ENCODE measurements at regions not wholly inside any gene's neighbourhood (a gene's known extent, or its start where the extent isn't known, plus 50 kb on each side); places are given as distances from the start of the nearest gene placed in this dataset.
"Not testable (repeated sequence)": the region's sequence is repeated elsewhere in the genome, so short reads cannot be mapped to it uniquely, and the experiment has no call there.

DNA sequence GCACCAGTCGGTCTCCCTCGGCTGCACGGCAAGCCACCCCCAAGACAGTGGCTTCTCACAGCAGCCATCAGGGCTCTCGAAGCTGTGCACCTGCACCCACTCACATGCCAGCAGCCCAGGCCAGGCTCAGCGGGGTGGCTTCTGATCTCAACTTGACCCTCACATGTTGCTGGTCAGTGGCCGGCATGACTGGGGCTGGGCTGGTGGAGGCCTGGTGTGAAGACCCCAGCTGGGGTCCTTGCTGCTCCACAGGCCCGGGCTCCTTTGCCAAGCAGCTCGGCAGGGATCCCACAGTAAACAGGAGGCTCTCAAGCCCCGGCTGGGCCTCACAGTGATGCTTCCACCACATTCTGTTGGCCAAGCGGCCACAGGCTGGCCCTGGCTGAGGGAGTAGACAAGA, 128.2 kb downstream of the BRD1 start:
- no peak for TF ChIP-seq EZH2 (IDR thresholded peaks at IDR 0.05; ENCODE audit: borderline replicate concordance, insufficient read depth, low read depth, low read length, poor library complexity, severe bottlenecking)
- TF ChIP-seq, protein P1, sequence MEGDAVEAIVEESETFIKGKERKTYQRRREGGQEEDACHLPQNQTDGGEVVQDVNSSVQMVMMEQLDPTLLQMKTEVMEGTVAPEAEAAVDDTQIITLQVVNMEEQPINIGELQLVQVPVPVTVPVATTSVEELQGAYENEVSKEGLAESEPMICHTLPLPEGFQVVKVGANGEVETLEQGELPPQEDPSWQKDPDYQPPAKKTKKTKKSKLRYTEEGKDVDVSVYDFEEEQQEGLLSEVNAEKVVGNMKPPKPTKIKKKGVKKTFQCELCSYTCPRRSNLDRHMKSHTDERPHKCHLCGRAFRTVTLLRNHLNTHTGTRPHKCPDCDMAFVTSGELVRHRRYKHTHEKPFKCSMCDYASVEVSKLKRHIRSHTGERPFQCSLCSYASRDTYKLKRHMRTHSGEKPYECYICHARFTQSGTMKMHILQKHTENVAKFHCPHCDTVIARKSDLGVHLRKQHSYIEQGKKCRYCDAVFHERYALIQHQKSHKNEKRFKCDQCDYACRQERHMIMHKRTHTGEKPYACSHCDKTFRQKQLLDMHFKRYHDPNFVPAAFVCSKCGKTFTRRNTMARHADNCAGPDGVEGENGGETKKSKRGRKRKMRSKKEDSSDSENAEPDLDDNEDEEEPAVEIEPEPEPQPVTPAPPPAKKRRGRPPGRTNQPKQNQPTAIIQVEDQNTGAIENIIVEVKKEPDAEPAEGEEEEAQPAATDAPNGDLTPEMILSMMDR (IDR thresholded peaks at IDR 0.05): no peak
- no peak overlapping the region for H3K4me3 ChIP-seq (ENCODE audit: control extremely low read depth in 1 of 5, extremely low read depth in 1 of 5, insufficient read depth in 1 of 5, low read depth in 2 of 5, low read length in 4 of 5)
- H3K4me1 Mint-ChIP-seq: no peaks in the 10 kb centered on the region
- DNase-seq (no peak), ATAC-seq (ENCODE audit: low read depth) (no peak)
- no peak overlapping the region for H3K9ac ChIP-seq (ENCODE audit: low read length)
- H2AFZ ChIP-seq (ENCODE audit: insufficient read depth, low read depth, low read length, poor library complexity, severe bottlenecking): no peak overlapping the region
- 82% methylated on average over 10 of the region's 10 CpGs for WGBS (ENCODE audit: insufficient coverage)
- H3K27ac ChIP-seq (ENCODE audit: low read length in 2 of 2): no peak overlapping the region
- no peaks in the 10 kb centered on the region for H3K4me1 ChIP-seq (ENCODE audit: control insufficient read depth in 2 of 2, insufficient read depth in 2 of 2, low read length in 2 of 2)
- H3K27ac Mint-ChIP-seq: no peak overlapping the region
- H3K4me2 ChIP-seq (replicated peaks; ENCODE audit: low read depth, low read length, poor library complexity, severe bottlenecking): no peak overlapping the region
- H3K27me3 Mint-ChIP-seq: peaks cover 31% of the 10 kb centered on the region
- no peaks in the 10 kb centered on the region for H3K36me3 ChIP-seq (replicated peaks in 1 of 2; ENCODE audit: control extremely low read depth in 1 of 2, control insufficient read depth in 1 of 2, extremely low read depth in 1 of 2, insufficient read depth in 2 of 2, low read length in 1 of 2)
- intact Hi-C loops (cut with micrococcal nuclease): no loop called here
- no peaks in the 10 kb centered on the region for H4K20me1 ChIP-seq (ENCODE audit: control insufficient read depth, insufficient read depth, low read length, poor library complexity, severe bottlenecking)
- POLR2A ChIA-PET: no interaction called here
- H3K79me2 ChIP-seq (ENCODE audit: control insufficient read depth, insufficient read depth, low read length): no peaks in the 10 kb centered on the region
- peaks cover 16% of the 10 kb centered on the region for H3K9me3 Mint-ChIP-seq (ENCODE audit: insufficient read depth)
- no peak overlapping the region for H3K4me3 Mint-ChIP-seq
- peaks cover 0 to 24% (median 4%) of the 10 kb centered on the region in 4 experiments for H3K27me3 ChIP-seq (replicated peaks in 1 of 4; ENCODE audit: control extremely low read depth in 1 of 4, control insufficient read depth in 3 of 4, insufficient read depth in 4 of 4, low read length in 3 of 4)
- CTCF ChIA-PET: no interaction called here
- peaks cover 1 to 47% (median 15%) of the 10 kb centered on the region in 3 donors for H3K9me3 ChIP-seq (ENCODE audit: control extremely low read depth in 1 of 3, control insufficient read depth in 2 of 3, insufficient read depth in 1 of 3, low read length in 2 of 3)

DNA sequence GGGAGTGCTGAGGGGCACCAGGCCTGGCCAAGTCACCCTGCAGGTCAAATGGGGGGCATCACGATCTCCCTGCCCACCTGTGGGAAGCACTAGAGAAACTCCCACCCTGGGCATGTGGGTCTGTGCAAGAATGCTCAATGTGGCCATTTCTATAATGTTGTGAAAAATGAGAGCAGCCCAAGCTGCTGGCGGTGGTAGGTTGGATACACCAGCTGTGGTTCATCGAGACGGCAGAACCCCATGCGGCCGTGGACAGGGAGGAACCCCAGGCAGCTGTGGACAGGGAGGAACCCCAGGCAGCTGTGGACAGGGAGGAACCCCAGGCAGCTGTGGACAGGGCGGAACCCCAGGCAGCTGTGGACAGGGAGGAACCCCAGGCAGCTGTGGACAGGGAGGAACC, 129.1 kb downstream of the BRD1 start:
- H3K4me1 ChIP-seq (ENCODE audit: control insufficient read depth in 2 of 2, insufficient read depth in 2 of 2, low read length in 2 of 2); H3K27ac Mint-ChIP-seq; POLR2A ChIA-PET; H3K36me3 ChIP-seq (replicated peaks in 1 of 2; ENCODE audit: control extremely low read depth in 1 of 2, control insufficient read depth in 1 of 2, extremely low read depth in 1 of 2, insufficient read depth in 2 of 2, low read length in 1 of 2); H3K27ac ChIP-seq (ENCODE audit: low read length in 2 of 2); DNase-seq; CTCF ChIA-PET; H3K9ac ChIP-seq (ENCODE audit: low read length); H3K4me3 ChIP-seq (ENCODE audit: control extremely low read depth in 1 of 5, extremely low read depth in 1 of 5, insufficient read depth in 1 of 5, low read depth in 2 of 5, low read length in 4 of 5); H2AFZ ChIP-seq (ENCODE audit: insufficient read depth, low read depth, low read length, poor library complexity, severe bottlenecking); H3K4me1 Mint-ChIP-seq; ATAC-seq (ENCODE audit: low read depth); H3K79me2 ChIP-seq (ENCODE audit: control insufficient read depth, insufficient read depth, low read length); intact Hi-C loops (cut with micrococcal nuclease); H3K4me2 ChIP-seq (replicated peaks; ENCODE audit: low read depth, low read length, poor library complexity, severe bottlenecking); H3K4me3 Mint-ChIP-seq; H4K20me1 ChIP-seq (ENCODE audit: control insufficient read depth, insufficient read depth, low read length, poor library complexity, severe bottlenecking): not testable (repeated sequence)
- peaks cover 16% of the 10 kb centered on the region for H3K9me3 Mint-ChIP-seq (ENCODE audit: insufficient read depth)
- WGBS (ENCODE audit: insufficient coverage): 93% methylated on average over 7 of the region's 7 CpGs
- Histone ChIP-seq H3K27me3 (replicated peaks in 1 of 4; ENCODE audit: control extremely low read depth in 1 of 4, control insufficient read depth in 3 of 4, insufficient read depth in 4 of 4, low read length in 3 of 4) (peaks cover 0 to 15% (median 0%) of the 10 kb centered on the region in 4 experiments), H3K9me3 (ENCODE audit: control extremely low read depth in 1 of 3, control insufficient read depth in 2 of 3, insufficient read depth in 1 of 3, low read length in 2 of 3) (peaks cover 1 to 39% (median 15%) of the 10 kb centered on the region in 3 donors)
- H3K27me3 Mint-ChIP-seq: peaks cover 27% of the 10 kb centered on the region
